ENCODE measurements at regions not wholly inside any gene's neighbourhood (a gene's known extent, or its start where the extent isn't known, plus 50 kb on each side); places are given as distances from the start of the nearest gene placed in this dataset.

GRCh38 chr9:38196714-38197113, 127.7 kb upstream of the SHB start (continued):
- TF ChIP-seq REST (IDR thresholded peaks at IDR 0.05; ENCODE audit: unreplicated experiment) (no peak), CREB1 (CRISPR knock-in tag; IDR thresholded peaks at IDR 0.05; ENCODE audit: low read depth) (no peak)

GRCh38 chr9:38195737-38196161, 126.7 kb upstream of the SHB start:
- no peaks in the 10 kb centered on the region for H3K9me3 Mint-ChIP-seq
- no peaks in the 10 kb centered on the region for H3K36me3 Mint-ChIP-seq (ENCODE audit: low read depth)
- Histone ChIP-seq H3K4me2 (no peak overlapping the region), H3K9me2 (ENCODE audit: insufficient read depth) (no peaks in the 10 kb centered on the region), H3K27ac (ENCODE audit: low read depth) (no peak overlapping the region), H4K20me1 (replicated peaks; ENCODE audit: insufficient read depth) (no peaks in the 10 kb centered on the region; the same call in 1 of the 2 replicates), H3K4me3 (no peak overlapping the region), H3K4me1 (ENCODE audit: insufficient read depth) (no peaks in the 10 kb centered on the region), H3K27me3 (ENCODE audit: insufficient read depth) (no peaks in the 10 kb centered on the region), H3K79me2 (replicated peaks; ENCODE audit: insufficient read depth) (no peaks in the 10 kb centered on the region), H2AFZ (no peak overlapping the region), H3F3A (replicated peaks; ENCODE audit: low read depth) (no peaks in the 10 kb centered on the region), H3K36me3 (ENCODE audit: insufficient read depth) (no peaks in the 10 kb centered on the region)
- H3K27me3 Mint-ChIP-seq (ENCODE audit: insufficient read depth, low read depth, poor library complexity): peaks cover 7% of the 10 kb centered on the region
- DNase-seq (ENCODE audit: low spot score) (no peak), ATAC-seq (no peak)
- no peak overlapping the region for H3K27ac Mint-ChIP-seq
- H3K4me1 Mint-ChIP-seq: peaks cover 5% of the 10 kb centered on the region
- TF ChIP-seq ZNF114 (CRISPR knock-in tag; IDR thresholded peaks at IDR 0.05): no peak
- no peak for TF ChIP-seq POLR2AphosphoS5 (IDR thresholded peaks at IDR 0.05; ENCODE audit: low read depth)
- TF ChIP-seq CTCF (conservative IDR thresholded peaks at IDR 0.05; ENCODE audit: low read depth in 2 of 2): no peak
- no peak for TF ChIP-seq ZNF462 (CRISPR knock-in tag; IDR thresholded peaks at IDR 0.05)
- no peak for TF ChIP-seq CREB1 (CRISPR knock-in tag; IDR thresholded peaks at IDR 0.05; ENCODE audit: low read depth)
- TF ChIP-seq JUNB (IDR thresholded peaks at IDR 0.05; ENCODE audit: unreplicated experiment): no peak
- TF ChIP-seq ZNF331 (CRISPR knock-in tag; IDR thresholded peaks at IDR 0.05; ENCODE audit: low read depth): no peak
- TF ChIP-seq EZH2 (IDR thresholded peaks at IDR 0.05; ENCODE audit: low read depth, unreplicated experiment): no peak
- H3K4me3 Mint-ChIP-seq: no peak overlapping the region

All from GM23338 (cell line).